ENCODE measurements at regions not wholly inside any gene's neighbourhood (a gene's known extent, or its start where the extent isn't known, plus 50 kb on each side); places are given as distances from the start of the nearest gene placed in this dataset.

GRCh38 chr1:234983564-234984238 lies 144.9 kb downstream of the TOMM20 start:
- Mint-ChIP-seq H3K4me1 (peaks cover 66% of the 10 kb centered on the region), H3K9me3 (no peaks in the 10 kb centered on the region), H3K27ac (peak overlapping the region; percentile 83 to 93 (median 84)), H3K36me3 (ENCODE audit: low read depth) (no peaks in the 10 kb centered on the region), H3K27me3 (ENCODE audit: low read depth) (no peaks in the 10 kb centered on the region), H3K4me3 (no peak overlapping the region)
- TF ChIP-seq CTCF (IDR thresholded peaks at IDR 0.05; ENCODE audit: unreplicated experiment in 3 of 3) = no peak

- no peak overlapping the region for H3K4me3 Mint-ChIP-seq
- H3K27me3 Mint-ChIP-seq (ENCODE audit: low read depth) = no peaks in the 10 kb centered on the region
- peak overlapping the region; percentile 55 to 95 (median 86) for H3K27ac Mint-ChIP-seq
- no peak for TF ChIP-seq CTCF (IDR thresholded peaks at IDR 0.05; ENCODE audit: unreplicated experiment in 3 of 3)
- peaks cover 68% of the 10 kb centered on the region for H3K4me1 Mint-ChIP-seq
- no peaks in the 10 kb centered on the region for H3K36me3 Mint-ChIP-seq (ENCODE audit: low read depth)
- H3K9me3 Mint-ChIP-seq = no peaks in the 10 kb centered on the region
These were observed 146.9 kb downstream of the TOMM20 start for GRCh38 chr1:234981758-234982157.

GRCh38 chr1:234980645-234981396 lies 147.8 kb downstream of the TOMM20 start:
- Mint-ChIP-seq H3K27me3 (ENCODE audit: low read depth) (no peaks in the 10 kb centered on the region), H3K9me3 (no peaks in the 10 kb centered on the region), H3K4me1 (peaks cover 72% of the 10 kb centered on the region), H3K4me3 (peak overlapping the region in 1 of 3 experiments; percentile 19), H3K27ac (peak overlapping the region; percentile 86 to 95 (median 93)), H3K36me3 (ENCODE audit: low read depth) (no peaks in the 10 kb centered on the region)
- no peak for TF ChIP-seq CTCF (IDR thresholded peaks at IDR 0.05; ENCODE audit: unreplicated experiment in 3 of 3)

DNA sequence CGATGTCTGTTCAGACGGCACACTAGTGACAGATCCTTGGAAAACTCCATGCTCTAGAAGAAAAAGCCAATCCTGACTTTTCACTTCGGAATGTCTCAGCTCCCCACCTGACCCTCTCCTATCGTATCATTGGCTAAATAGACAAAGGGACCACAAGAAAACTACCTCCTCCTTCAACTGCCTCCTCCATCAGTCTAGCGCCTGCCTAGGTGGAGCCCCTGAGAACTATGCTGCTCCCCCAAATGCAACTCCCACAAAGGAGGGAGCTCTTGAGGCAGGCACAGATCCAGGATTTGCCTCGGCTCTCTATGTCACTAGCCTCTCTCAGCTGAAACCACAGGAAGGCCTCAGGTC lies 148.4 kb downstream of the TOMM20 start:
- H3K36me3 Mint-ChIP-seq (ENCODE audit: low read depth) = no peaks in the 10 kb centered on the region
- no peak overlapping the region for H3K4me3 Mint-ChIP-seq
- H3K27ac Mint-ChIP-seq = peak overlapping the region; percentile 86 to 95 (median 93)
- H3K4me1 Mint-ChIP-seq = peaks cover 73% of the 10 kb centered on the region
- TF ChIP-seq CTCF (IDR thresholded peaks at IDR 0.05; ENCODE audit: unreplicated experiment in 3 of 3) = no peak
- no peaks in the 10 kb centered on the region for H3K27me3 Mint-ChIP-seq (ENCODE audit: low read depth)
- H3K9me3 Mint-ChIP-seq = no peaks in the 10 kb centered on the region

DNA sequence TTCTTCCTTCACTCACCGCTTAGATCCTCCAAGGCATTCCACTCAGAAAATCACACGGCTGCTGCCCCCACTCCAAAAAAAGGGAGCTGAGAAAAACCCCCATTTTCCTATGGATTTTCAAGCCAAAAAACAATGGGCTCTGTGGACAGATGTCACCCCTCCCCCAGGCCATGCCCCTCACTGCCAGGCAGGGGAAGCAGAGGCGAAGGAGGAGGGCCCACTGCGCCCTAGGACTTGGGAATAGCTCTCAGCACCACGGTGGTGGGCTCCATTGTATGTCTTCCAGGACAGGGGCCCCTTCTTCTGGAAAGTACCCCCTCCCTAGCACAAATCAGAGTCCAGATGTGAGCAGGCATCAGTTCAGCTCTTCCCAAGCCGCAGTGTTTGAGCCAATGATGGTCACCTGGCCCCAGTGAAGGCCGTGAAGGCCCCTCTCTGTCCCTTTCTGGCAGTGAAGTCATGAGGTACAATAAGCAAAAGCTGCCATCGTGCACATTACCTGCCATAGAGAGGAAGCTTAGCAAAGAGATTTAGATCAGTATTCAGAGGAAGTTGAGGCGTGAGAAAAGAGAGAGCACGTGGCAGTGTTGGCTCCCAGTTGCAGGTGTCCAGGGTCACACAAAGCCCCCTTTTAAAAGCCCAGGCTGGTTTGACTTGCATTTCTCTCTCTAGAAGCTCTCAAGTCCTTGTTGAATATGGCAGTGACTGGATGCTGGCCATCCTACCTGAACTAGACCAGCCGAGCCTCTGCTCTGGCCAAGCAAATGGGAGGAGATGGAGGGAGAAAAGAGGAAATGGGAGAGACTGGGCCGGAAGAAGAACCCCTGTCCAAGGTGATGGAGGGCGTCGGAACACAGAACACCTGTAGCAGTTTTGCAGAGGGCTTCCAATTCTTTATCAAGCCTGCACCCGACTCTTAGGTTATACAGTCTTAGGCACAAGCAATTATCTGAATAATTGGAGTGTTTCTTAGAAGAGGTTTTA lies 149.0 kb downstream of the TOMM20 start:
- Mint-ChIP-seq H3K4me3 (no peak overlapping the region), H3K27ac (peak overlapping the region; percentile 93 to 98 (median 95)), H3K27me3 (ENCODE audit: low read depth) (no peaks in the 10 kb centered on the region), H3K4me1 (peaks cover 79% of the 10 kb centered on the region), H3K36me3 (ENCODE audit: low read depth) (no peaks in the 10 kb centered on the region), H3K9me3 (no peaks in the 10 kb centered on the region)
- TF ChIP-seq CTCF (IDR thresholded peaks at IDR 0.05; ENCODE audit: unreplicated experiment in 3 of 3) = no peak
